LNCaP clone FGC (cell line): ENCODE measurements at regions not wholly inside any gene's neighbourhood (a gene's known extent, or its start where the extent isn't known, plus 50 kb on each side); places are given as distances from the start of the nearest gene placed in this dataset.

ENCODE experiments used
- DNase-seq: peaks from one replicate; pipeline ENCODE4 v3.0.0-alpha.2; 2011; ENCODE audit warnings: low read depth
- H3K4me3 ChIP-seq: 2 replicates; pipeline ENCODE4 v1.5.1; 2011; ENCODE audit warnings: mild to moderate bottlenecking, low read depth, low read length, control low read depth
- CTCF ChIP-seq: IDR thresholded peaks from 2 replicates; pipeline ENCODE4 v1.5.1; 2012; ENCODE audit warnings: mild to moderate bottlenecking; ENCODE audit not compliant: control insufficient read depth, insufficient read depth; ENCODE audit errors: extremely low read depth

- no peak for DNase-seq
- TF ChIP-seq CTCF, result no peak
- H3K4me3 ChIP-seq, result no peak overlapping the region
Measured at GRCh38 chr4:42315231-42315630, 82.1 kb upstream of the SHISA3 start.

GRCh38 chr4:42320822-42321388, 76.4 kb upstream of the SHISA3 start:
- no peak for TF ChIP-seq CTCF

GRCh38 chr4:42326040-42326439, 71.2 kb upstream of the SHISA3 start:
- no peak overlapping the region for H3K4me3 ChIP-seq
- no peak for DNase-seq
- TF ChIP-seq CTCF, result no peak

More at GRCh38 chr4:42320822-42321388, 76.4 kb upstream of the SHISA3 start:
- DNase-seq, result no peak
- H3K4me3 ChIP-seq, result no peak overlapping the region

- DNase-seq, result no peak
- H3K4me3 ChIP-seq, result no peak overlapping the region
- no peak for TF ChIP-seq CTCF
Measured at GRCh38 chr4:42326524-42326923, 70.8 kb upstream of the SHISA3 start.

GRCh38 chr4:42327323-42327722, 70.0 kb upstream of the SHISA3 start:
- no peak for DNase-seq
- no peak overlapping the region for H3K4me3 ChIP-seq
- TF ChIP-seq CTCF, result no peak

- no peak for DNase-seq
- no peak for TF ChIP-seq CTCF
- H3K4me3 ChIP-seq, result no peak overlapping the region
Measured at GRCh38 chr4:42328978-42329377, 68.3 kb upstream of the SHISA3 start.

GRCh38 chr4:42329421-42329820, 67.9 kb upstream of the SHISA3 start:
- no peak for TF ChIP-seq CTCF
- DNase-seq, result no peak
- H3K4me3 ChIP-seq, result no peak overlapping the region
